ENCODE measurements at regions not wholly inside any gene's neighbourhood (a gene's known extent, or its start where the extent isn't known, plus 50 kb on each side); places are given as distances from the start of the nearest gene placed in this dataset.

GRCh38 chr10:33815776-33816175, 481.3 kb upstream of the NRP1 start:
- no peak overlapping the region for H3K4me3 ChIP-seq
- H3K27ac ChIP-seq: no peak overlapping the region
- H3K36me3 ChIP-seq: no peaks in the 10 kb centered on the region
- no peaks in the 10 kb centered on the region for H3K4me1 ChIP-seq
- intact Hi-C loops (cut with DNase I; ENCODE audit: low total_unique reads): no loop called here
- DNase-seq: no peak
- H3K9me3 ChIP-seq: no peaks in the 10 kb centered on the region
- no peak for TF ChIP-seq POLR2A (IDR thresholded peaks at IDR 0.05)
- H3K27me3 ChIP-seq: no peaks in the 10 kb centered on the region

GRCh38 chr10:33813871-33814270, 479.4 kb upstream of the NRP1 start:
- no peak overlapping the region for H3K27ac ChIP-seq
- no peaks in the 10 kb centered on the region for H3K36me3 ChIP-seq
- TF ChIP-seq POLR2A (IDR thresholded peaks at IDR 0.05) (no peak), CTCF (IDR thresholded peaks at IDR 0.05) (no peak)
- intact Hi-C loops (cut with DNase I; ENCODE audit: low total_unique reads): no loop called here
- H3K4me1 ChIP-seq: no peaks in the 10 kb centered on the region
- H3K4me3 ChIP-seq: no peak overlapping the region
- H3K27me3 ChIP-seq: no peaks in the 10 kb centered on the region
- no peaks in the 10 kb centered on the region for H3K9me3 ChIP-seq
- no peak for DNase-seq

GRCh38 chr10:33813415-33813814, 478.9 kb upstream of the NRP1 start:
- DNase-seq: no peak
- Histone ChIP-seq H3K27ac (no peak overlapping the region), H3K27me3 (no peaks in the 10 kb centered on the region), H3K4me1 (no peaks in the 10 kb centered on the region), H3K4me3 (no peak overlapping the region), H3K9me3 (no peaks in the 10 kb centered on the region), H3K36me3 (no peaks in the 10 kb centered on the region)
- no peak for TF ChIP-seq CTCF (IDR thresholded peaks at IDR 0.05)
- no peak for TF ChIP-seq POLR2A (IDR thresholded peaks at IDR 0.05)
- intact Hi-C loops (cut with DNase I; ENCODE audit: low total_unique reads): no loop called here

- no peaks in the 10 kb centered on the region for H3K36me3 ChIP-seq
- no peak overlapping the region for H3K4me3 ChIP-seq
- no peaks in the 10 kb centered on the region for H3K27me3 ChIP-seq
- H3K9me3 ChIP-seq: no peaks in the 10 kb centered on the region
- no peak for TF ChIP-seq CTCF (IDR thresholded peaks at IDR 0.05)
- no peak for TF ChIP-seq POLR2A (IDR thresholded peaks at IDR 0.05)
- no peaks in the 10 kb centered on the region for H3K4me1 ChIP-seq
- DNase-seq: no peak
- no peak overlapping the region for H3K27ac ChIP-seq
- intact Hi-C loops (cut with DNase I; ENCODE audit: low total_unique reads): no loop called here
Measured at GRCh38 chr10:33812586-33812985, 478.1 kb upstream of the NRP1 start.

- no peaks in the 10 kb centered on the region for H3K36me3 ChIP-seq
- TF ChIP-seq CTCF (IDR thresholded peaks at IDR 0.05) (no peak), POLR2A (IDR thresholded peaks at IDR 0.05) (no peak)
- no peaks in the 10 kb centered on the region for H3K27me3 ChIP-seq
- H3K4me3 ChIP-seq: no peak overlapping the region
- no peaks in the 10 kb centered on the region for H3K9me3 ChIP-seq
- H3K27ac ChIP-seq: no peak overlapping the region
- intact Hi-C loops (cut with DNase I; ENCODE audit: low total_unique reads): no loop called here
- no peak for DNase-seq
- no peaks in the 10 kb centered on the region for H3K4me1 ChIP-seq
Measured at GRCh38 chr10:33810986-33811385, 476.5 kb upstream of the NRP1 start.

- intact Hi-C loops (cut with DNase I; ENCODE audit: low total_unique reads): no loop called here
Measured at GRCh38 chr10:33809732-33810131, 475.3 kb upstream of the NRP1 start.

More at GRCh38 chr10:33809732-33810131, 475.3 kb upstream of the NRP1 start:
- Histone ChIP-seq H3K27me3 (no peaks in the 10 kb centered on the region), H3K9me3 (no peaks in the 10 kb centered on the region), H3K27ac (no peak overlapping the region), H3K36me3 (no peaks in the 10 kb centered on the region), H3K4me3 (no peak overlapping the region), H3K4me1 (no peaks in the 10 kb centered on the region)
- TF ChIP-seq CTCF (IDR thresholded peaks at IDR 0.05) (no peak), POLR2A (IDR thresholded peaks at IDR 0.05) (no peak)
- no peak for DNase-seq

Data from uterus (tissue), 3 donors.